Ammon's horn (tissue), 1 donor: ENCODE measurements at regions not wholly inside any gene's neighbourhood (a gene's known extent, or its start where the extent isn't known, plus 50 kb on each side); places are given as distances from the start of the nearest gene placed in this dataset.
A peak's percentile ranks its signal among the peaks of the same experiment; 100 is the strongest.
"Not testable (repeated sequence)": the region's sequence is repeated elsewhere in the genome, so short reads cannot be mapped to it uniquely, and the experiment has no call there.

Source experiments
- DNase-seq: peaks from one replicate; pipeline ENCODE4 v3.0.0-alpha.2; 2016; ENCODE audit warnings: low spot score

GRCh38 chr16:9343276-9343675 is 251.8 kb downstream of the HAPSTR1 start:
- DNase-seq: no peak

DNA sequence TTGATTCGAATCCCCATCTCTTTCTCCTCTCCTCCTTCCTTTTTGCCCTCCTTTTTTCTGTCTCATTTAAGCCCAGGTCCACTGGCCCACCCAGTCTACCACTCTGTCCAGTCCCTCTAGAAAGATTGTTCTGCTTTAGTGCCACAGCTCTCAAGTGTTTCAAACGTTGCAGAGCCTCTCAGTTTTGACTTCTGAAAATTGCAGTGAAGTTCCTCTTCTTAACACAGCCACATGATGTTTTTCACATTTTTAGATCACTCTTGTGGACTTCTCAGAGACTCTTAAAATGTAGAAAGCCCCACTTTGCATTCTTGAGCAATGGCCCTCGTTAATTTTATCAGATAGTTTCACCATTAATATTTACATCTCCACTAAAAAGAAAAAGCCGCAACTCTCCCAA is 253.1 kb downstream of the HAPSTR1 start:
- no peak for DNase-seq

GRCh38 chr16:9345046-9345445 is 253.6 kb downstream of the HAPSTR1 start:
- no peak for DNase-seq

DNA sequence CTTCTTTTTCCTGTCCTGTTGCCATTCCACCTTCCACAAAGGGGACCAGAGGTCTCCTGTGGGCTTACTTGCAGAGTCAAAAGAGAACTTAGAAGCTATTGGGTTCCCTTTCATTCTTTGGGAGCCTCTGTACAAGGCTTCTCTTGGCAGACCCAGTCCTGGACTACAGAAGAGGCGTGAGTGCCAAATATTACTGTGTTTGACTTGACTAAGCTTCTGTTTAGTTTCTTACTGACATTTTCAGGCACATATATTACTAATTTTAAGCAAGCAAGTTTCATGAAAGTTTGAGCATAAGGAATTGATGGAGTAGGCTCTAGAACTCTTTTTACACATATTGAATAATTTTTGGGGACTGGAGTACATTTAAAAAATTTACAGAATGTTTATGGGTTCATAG is 254.4 kb downstream of the HAPSTR1 start:
- no peak for DNase-seq

DNA sequence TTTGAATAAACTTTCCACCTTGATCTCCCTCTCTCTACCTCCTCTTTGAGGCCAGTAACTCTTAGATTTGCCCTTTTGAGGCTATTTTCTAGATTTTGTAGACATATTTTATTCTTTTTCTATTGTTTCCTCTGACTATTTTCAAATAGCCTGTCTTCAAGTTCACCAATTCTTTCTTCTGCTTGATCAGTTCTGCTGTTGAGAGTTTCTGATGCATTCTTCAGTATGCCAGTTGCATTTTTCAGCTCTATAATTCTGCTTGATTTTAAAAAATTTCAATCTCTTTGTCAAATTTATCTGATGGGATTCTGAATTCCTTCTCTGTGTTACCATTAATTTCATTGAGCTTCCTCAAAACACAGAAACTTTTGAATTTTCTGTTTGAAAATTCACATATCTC is 257.5 kb downstream of the HAPSTR1 start:
- DNase-seq: no peak

DNA sequence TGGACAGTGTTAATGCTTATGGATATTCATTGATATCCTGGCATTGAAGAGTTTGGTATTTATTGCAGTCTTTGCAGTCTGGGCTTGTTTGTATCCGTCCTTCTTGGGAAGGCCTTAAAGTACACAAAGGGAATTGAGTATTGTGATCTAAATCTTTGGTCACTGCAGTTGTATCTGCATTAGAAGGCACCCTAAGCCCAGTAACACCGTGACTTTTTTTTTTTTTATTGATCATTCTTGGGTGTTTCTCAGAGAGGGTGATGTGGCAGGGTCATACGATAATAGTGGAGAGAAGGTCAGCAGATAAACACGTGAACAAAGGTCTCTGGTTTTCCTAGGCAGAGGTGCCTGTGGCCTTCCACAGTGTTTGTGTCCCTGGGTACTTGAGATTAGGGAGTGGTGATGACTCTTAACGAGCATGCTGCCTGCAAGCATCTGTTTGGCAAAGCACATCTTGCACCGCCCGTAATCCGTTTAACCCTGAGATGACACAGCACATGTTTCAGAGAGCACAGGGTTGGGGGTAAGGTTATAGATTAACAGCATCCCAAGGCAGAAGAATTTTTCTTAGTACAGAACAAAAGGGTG is 258.0 kb downstream of the HAPSTR1 start:
- not testable (repeated sequence) for DNase-seq

- DNase-seq: not testable (repeated sequence)
These were observed 258.8 kb downstream of the HAPSTR1 start for GRCh38 chr16:9350119-9350799.

GRCh38 chr16:9351440-9351839 is 260.0 kb downstream of the HAPSTR1 start:
- DNase-seq: no peak

GRCh38 chr16:9351841-9352434 is 260.5 kb downstream of the HAPSTR1 start:
- no peak for DNase-seq

- no peak for DNase-seq
These were observed 266.4 kb downstream of the HAPSTR1 start for GRCh38 chr16:9357829-9358228.

GRCh38 chr16:9360075-9360474 is 268.6 kb downstream of the HAPSTR1 start:
- no peak for DNase-seq

GRCh38 chr16:9362050-9362449 is 270.6 kb downstream of the HAPSTR1 start:
- no peak for DNase-seq

DNA sequence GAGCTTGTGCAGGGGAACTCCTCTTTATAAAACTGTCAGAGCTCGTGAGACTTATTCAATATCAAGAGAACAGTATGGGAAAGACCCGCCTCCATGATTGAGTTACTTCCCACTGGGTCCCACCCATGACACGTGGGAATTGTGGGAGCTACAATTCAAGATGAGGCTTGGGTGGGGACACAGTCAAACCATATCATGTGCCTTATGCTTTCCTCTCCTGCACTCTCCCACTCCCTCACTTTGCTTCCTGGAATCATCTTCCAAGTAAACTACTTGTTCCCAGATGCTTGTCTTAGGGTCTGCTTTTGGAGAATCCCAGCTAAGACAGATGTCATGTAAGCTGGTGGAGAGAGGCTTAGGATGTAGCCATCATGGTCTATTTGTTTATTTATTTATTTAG is 271.2 kb downstream of the HAPSTR1 start:
- DNase-seq: no peak

DNA sequence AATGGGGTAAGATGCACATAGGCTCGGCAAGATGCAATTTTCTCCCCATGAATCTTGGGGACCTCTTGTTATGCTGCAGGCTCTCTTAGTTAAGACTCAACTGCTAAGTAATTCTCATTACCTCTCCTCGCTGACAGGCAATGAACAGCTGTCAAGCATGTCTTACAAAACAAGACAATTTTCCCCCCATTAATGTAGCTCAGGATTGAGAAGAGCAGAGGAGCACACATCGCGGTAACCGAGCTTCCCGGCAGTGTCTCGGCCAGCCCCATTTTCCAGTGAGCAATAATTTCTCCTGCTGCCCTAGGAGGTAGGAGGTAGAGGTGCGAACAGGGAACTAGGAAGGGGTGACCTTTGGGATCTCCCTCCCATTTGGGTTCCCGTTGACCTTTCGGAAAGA is 272.1 kb downstream of the HAPSTR1 start:
- no peak for DNase-seq

DNA sequence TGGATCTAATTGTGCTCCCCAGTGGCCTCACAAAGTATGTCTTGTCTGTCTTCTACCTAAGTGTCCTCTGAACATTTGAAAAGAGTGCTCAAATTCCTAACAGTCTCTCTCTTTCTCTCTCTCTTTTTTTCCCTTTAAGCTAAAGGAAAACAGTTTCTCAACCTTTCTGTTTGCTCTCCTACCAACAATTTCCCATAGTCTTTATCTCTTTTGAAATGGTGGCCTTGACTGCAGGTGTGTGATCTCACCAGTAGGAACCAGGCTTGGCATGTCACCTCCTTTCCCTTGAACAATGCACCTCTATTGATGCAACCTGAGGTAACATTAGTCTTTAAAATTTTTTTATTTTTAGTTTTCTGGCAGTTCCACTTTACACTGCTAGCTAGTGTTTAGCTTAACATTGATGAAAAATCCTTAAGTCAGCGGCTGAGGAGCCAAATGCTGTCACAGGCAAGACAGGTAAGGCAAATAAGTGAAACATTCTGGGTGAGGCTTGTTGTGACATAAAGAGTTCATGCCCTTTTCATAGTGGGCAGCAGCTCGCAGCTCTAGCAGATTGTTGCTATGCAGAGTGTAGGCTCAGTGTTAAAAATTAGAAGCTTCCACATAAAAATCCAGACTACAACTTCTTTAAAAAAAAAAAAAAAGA is 273.4 kb downstream of the HAPSTR1 start:
- DNase-seq: no peak

DNA sequence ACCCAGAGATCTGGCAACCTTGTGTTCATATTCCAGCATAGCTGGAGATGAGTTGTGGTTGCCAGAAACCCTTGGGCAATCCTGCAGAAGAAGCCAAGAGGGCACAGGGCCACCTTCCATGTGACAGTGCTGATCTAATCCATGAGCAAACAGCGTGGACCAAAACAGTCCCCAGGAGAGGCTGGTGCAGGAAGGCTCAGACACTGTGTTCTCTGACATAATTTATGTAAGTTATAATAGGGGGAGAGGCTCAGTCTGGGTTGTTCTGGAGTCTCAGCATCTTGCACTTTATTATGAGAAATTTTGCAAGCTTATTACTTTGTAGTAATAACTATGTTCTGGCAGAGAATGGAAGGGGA is 273.9 kb downstream of the HAPSTR1 start:
- peak; percentile 94 for DNase-seq

DNA sequence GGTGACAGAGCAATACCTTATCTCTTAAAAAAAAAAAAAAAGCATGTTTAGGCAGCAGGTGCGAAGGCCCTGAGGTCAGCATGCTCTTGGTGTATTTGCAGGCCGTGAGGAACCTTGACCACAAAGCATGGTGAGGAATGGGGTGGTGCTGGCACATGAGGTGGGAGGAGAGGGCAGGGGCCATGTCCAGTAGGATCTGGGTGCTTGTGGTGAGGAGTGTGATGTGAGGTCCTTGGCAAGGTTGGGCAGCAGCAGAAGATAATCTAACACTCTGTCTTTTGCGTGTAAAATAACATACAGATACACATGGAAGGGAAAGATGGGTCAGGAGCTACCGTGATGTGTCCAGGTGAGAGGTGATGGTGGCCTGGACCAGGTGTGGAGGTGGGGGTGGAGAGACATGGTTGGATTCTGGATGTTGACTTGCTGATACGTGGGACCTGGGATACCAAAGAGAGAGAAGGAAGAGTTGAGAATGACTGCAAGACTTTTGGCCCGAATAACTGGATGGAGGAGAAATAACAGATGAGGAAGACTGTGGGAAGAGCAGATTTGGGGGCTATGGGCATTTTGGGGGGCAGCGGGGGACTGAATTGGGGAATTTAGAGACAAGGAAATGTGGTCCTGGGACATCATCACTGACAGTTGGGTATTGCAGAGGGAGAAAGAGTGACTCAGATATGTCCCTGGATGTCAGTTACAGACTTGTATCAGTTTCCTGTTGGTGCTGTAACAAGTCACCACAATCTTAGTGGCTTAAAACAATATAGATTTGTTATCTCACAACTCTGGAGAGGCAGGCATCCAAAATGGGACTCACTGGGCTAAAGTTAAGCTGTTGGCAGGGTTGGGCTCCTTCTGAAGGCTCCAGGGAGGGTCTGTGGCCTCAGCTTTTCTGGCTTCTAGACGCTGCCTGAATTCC is 274.9 kb downstream of the HAPSTR1 start:
- DNase-seq: no peak

DNA sequence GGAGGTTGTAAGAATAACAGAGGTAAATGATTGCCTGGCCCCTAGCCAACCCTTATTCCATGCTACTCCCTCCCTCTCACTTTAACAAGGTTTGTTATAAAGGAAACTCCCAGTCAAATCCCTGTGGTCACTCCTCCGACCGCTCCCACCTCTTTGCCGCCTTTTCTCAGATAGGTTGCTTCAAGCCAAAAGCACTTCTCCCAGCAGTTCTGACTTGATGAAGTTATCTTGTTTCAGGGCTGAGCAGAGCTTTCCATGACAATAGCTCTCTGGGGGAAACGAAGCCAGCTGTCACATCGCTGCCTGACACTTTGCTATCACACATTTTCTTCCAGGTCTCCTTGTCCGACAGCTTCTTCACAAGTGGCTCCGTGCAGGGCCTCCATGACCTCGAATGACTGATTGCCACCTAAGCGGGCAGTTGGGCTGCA is 278.6 kb downstream of the HAPSTR1 start:
- DNase-seq: no peak

GRCh38 chr16:9371713-9372448 is 280.4 kb downstream of the HAPSTR1 start:
- no peak for DNase-seq

- peak; percentile 62 for DNase-seq
These were observed 281.8 kb downstream of the HAPSTR1 start for GRCh38 chr16:9372934-9373890.
